ENCODE measurements at regions not wholly inside any gene's neighbourhood (a gene's known extent, or its start where the extent isn't known, plus 50 kb on each side); places are given as distances from the start of the nearest gene placed in this dataset.
"Not testable (repeated sequence)": the region's sequence is repeated elsewhere in the genome, so short reads cannot be mapped to it uniquely, and the experiment has no call there.

DNA sequence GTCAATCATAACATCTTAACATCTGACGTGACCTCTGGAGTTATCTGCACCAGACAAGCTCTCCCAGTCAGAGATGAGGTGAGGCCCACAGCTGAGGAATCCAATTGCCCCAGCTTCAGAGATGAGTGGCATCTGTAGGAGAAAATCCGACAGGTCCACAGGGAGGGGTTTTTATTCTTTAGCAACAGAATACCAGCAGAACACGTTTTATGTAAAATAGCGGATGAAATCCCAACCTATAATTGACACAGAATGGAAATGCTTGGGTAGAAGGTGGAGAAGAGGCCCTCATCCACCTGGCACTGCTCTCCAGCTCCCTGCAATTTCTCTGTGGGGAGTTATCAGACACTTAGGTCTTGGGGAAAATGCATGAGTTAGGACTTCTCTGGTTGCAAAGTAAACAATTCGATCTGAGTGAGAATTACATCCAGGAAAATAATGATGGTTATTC, 144.2 kb upstream of the NRP1 start:
- no peak for DNase-seq
- TF ChIP-seq POLR2A (IDR thresholded peaks at IDR 0.05) (no peak), CTCF (IDR thresholded peaks at IDR 0.05) (no peak)
- intact Hi-C loops (cut with DNase I; ENCODE audit: low total_unique reads) = no loop called here

GRCh38 chr10:33478089-33478674, 143.7 kb upstream of the NRP1 start:
- Histone ChIP-seq H3K36me3 (no peaks in the 10 kb centered on the region), H3K9me3 (no peaks in the 10 kb centered on the region), H3K4me1 (no peaks in the 10 kb centered on the region), H3K4me3 (no peak overlapping the region), H3K27ac (no peak overlapping the region), H3K27me3 (no peaks in the 10 kb centered on the region)
- no peak for DNase-seq
- no peak for TF ChIP-seq POLR2A (IDR thresholded peaks at IDR 0.05)
- no peak for TF ChIP-seq CTCF (IDR thresholded peaks at IDR 0.05)
- intact Hi-C loops (cut with DNase I; ENCODE audit: low total_unique reads) = no loop called here

More for the DNA sequence above, 144.2 kb upstream of the NRP1 start:
- Histone ChIP-seq H3K27ac (no peak overlapping the region), H3K4me1 (no peaks in the 10 kb centered on the region), H3K27me3 (no peaks in the 10 kb centered on the region), H3K4me3 (no peak overlapping the region), H3K9me3 (no peaks in the 10 kb centered on the region), H3K36me3 (no peaks in the 10 kb centered on the region)

DNA sequence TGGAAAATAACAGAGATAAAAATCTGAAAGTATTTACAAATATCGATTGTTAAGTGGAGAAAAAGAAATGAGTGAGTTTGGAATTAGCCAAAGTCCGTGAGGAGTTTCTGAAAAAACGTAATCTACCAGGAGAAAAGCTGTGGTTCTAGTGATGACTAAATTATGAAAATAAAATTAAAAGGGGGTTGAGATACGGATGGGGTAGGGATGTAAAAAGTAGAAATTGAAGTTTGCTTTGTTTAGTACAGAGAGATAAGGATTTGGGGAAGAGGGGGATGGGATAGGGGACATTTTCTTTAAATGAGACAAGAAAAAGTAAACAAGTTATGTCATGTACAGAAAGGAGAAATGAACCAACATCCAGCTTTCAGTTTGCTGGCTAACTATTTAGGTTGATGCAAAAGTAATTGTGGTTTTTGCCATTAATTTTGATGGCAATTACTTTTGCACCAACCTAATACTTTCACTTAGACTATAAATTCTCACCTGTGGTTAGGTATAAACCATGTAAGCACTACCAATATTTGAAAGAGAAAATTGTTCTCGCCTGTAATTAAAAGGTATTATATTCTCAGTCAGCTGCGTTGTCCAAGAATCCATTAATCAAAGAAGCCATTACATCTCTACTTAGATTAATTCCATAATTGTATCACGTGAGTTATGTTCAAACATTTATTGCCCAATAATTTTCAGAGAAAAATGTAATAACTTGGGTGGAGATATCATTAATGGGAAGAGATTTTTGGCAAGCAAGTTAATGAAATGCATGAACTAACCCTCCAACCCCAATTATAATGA, 143.0 kb upstream of the NRP1 start:
- Histone ChIP-seq H3K4me3 (no peak overlapping the region), H3K27me3 (no peaks in the 10 kb centered on the region), H3K9me3 (no peaks in the 10 kb centered on the region), H3K27ac (no peak overlapping the region), H3K4me1 (no peaks in the 10 kb centered on the region), H3K36me3 (no peaks in the 10 kb centered on the region)
- intact Hi-C loops (cut with DNase I; ENCODE audit: low total_unique reads) = no loop called here
- DNase-seq = no peak
- no peak for TF ChIP-seq CTCF (IDR thresholded peaks at IDR 0.05)
- no peak for TF ChIP-seq POLR2A (IDR thresholded peaks at IDR 0.05)

- no peaks in the 10 kb centered on the region for H3K4me1 ChIP-seq
- no peaks in the 10 kb centered on the region for H3K27me3 ChIP-seq
- no peak for DNase-seq
- H3K4me3 ChIP-seq = no peak overlapping the region
- intact Hi-C loops (cut with DNase I; ENCODE audit: low total_unique reads) = no loop called here
- H3K9me3 ChIP-seq = no peaks in the 10 kb centered on the region
- H3K27ac ChIP-seq = no peak overlapping the region
- TF ChIP-seq CTCF (IDR thresholded peaks at IDR 0.05) (no peak), POLR2A (IDR thresholded peaks at IDR 0.05) (no peak)
- no peaks in the 10 kb centered on the region for H3K36me3 ChIP-seq
These were observed 142.3 kb upstream of the NRP1 start for GRCh38 chr10:33476757-33477273.

DNA sequence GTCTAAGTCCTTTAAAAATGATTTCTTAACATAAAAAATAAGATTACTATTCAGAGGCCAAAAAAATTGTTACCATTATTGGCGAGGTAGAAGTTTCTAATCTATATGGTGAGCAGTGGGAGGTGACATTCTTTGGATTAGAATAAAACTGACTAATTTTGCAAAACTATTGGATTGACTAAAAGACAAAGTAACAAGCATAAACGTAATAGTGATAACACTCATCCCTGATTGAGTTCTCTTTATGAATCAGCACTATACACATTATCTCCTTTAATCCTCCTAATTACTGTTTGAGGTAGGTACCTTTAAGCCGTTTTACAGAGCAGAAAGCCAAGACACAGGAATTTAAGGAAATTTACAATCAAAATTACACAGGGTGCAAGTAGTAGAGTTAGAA, 139.2 kb upstream of the NRP1 start:
- H3K36me3 ChIP-seq = no peaks in the 10 kb centered on the region
- no peak for DNase-seq
- H3K4me3 ChIP-seq = no peak overlapping the region
- no peaks in the 10 kb centered on the region for H3K9me3 ChIP-seq
- no peaks in the 10 kb centered on the region for H3K27me3 ChIP-seq
- no peak overlapping the region for H3K27ac ChIP-seq
- intact Hi-C loops (cut with DNase I; ENCODE audit: low total_unique reads) = no loop called here
- H3K4me1 ChIP-seq = no peaks in the 10 kb centered on the region
- TF ChIP-seq CTCF (IDR thresholded peaks at IDR 0.05) (no peak), POLR2A (IDR thresholded peaks at IDR 0.05) (no peak)

GRCh38 chr10:33468006-33468405, 133.5 kb upstream of the NRP1 start:
- H3K36me3 ChIP-seq; H3K27ac ChIP-seq; H3K9me3 ChIP-seq; H3K27me3 ChIP-seq; H3K4me1 ChIP-seq; intact Hi-C loops (cut with DNase I; ENCODE audit: low total_unique reads); H3K4me3 ChIP-seq; DNase-seq: not testable (repeated sequence)

Data from uterus (tissue), 3 donors.